ENCODE measurements at regions not wholly inside any gene's neighbourhood (a gene's known extent, or its start where the extent isn't known, plus 50 kb on each side); places are given as distances from the start of the nearest gene placed in this dataset.

DNA sequence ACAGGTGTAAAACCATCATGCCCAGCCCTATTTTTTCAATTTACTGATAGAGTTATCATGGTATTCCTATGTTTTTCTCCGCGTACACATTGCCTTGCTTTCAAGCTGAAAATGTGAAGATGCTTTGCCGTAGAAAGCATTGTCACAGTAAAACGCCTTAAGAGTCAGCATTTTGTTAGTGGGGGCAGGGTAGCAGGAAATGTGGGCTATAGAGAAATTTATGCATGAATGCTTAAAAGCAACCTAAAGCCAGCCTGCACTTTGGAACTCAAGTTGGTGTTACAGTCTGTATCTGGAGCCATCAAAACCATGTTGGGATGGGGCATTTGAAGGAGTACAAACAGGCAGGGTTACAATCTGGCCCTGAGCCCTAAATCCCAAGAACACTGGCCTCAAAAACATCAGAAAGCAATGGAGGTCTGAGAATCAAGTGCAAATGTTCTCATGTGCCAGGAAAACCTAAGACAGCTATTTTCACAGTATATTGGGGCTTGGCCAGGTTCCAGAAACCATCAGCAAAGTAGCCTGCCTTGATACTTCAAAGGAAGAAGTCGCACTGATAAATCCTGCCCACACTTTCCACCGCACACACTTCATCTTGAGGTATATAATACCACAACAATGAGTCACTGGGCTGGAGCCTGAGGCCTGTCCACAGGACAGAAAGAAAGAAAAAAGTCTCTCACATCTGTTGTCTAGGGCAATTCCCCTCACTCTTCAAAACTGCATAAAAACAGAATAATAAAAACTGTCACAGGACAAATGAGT lies 313.8 kb downstream of the ENC1 start (continued):
- TF ChIP-seq, protein P1, sequence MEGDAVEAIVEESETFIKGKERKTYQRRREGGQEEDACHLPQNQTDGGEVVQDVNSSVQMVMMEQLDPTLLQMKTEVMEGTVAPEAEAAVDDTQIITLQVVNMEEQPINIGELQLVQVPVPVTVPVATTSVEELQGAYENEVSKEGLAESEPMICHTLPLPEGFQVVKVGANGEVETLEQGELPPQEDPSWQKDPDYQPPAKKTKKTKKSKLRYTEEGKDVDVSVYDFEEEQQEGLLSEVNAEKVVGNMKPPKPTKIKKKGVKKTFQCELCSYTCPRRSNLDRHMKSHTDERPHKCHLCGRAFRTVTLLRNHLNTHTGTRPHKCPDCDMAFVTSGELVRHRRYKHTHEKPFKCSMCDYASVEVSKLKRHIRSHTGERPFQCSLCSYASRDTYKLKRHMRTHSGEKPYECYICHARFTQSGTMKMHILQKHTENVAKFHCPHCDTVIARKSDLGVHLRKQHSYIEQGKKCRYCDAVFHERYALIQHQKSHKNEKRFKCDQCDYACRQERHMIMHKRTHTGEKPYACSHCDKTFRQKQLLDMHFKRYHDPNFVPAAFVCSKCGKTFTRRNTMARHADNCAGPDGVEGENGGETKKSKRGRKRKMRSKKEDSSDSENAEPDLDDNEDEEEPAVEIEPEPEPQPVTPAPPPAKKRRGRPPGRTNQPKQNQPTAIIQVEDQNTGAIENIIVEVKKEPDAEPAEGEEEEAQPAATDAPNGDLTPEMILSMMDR (IDR thresholded peaks at IDR 0.05; ENCODE audit: control extremely low read depth in 1 of 3, insufficient read depth in 1 of 3, low read depth in 1 of 3, low read length in 3 of 3) = no peak
- TF ChIP-seq BRCA1 (IDR thresholded peaks at IDR 0.05; ENCODE audit: low read depth, low read length) = no peak
- TF ChIP-seq RFX5 (IDR thresholded peaks at IDR 0.05; ENCODE audit: borderline replicate concordance, low read depth, low read length) = no peak
